ENCODE measurements at regions not wholly inside any gene's neighbourhood (a gene's known extent, or its start where the extent isn't known, plus 50 kb on each side); places are given as distances from the start of the nearest gene placed in this dataset.

- TF ChIP-seq POLR2A (IDR thresholded peaks at IDR 0.05) (no peak), CTCF (IDR thresholded peaks at IDR 0.05 in 8 of 11, conservative IDR thresholded peaks at IDR 0.05 in 3 of 11) (no peak), POLR2AphosphoS5 (IDR thresholded peaks at IDR 0.05) (no peak)
These were observed 168.3 kb downstream of the PAH start for GRCh38 chr12:102748704-102749103.
